Renal cortex interstitium (tissue), 11 donors: ENCODE measurements at regions not wholly inside any gene's neighbourhood (a gene's known extent, or its start where the extent isn't known, plus 50 kb on each side); places are given as distances from the start of the nearest gene placed in this dataset.

Source experiments
- DNase-seq, 11 donors: peaks; one replicate each; pipeline ENCODE4 v3.0.0-alpha.2; 2013; ENCODE audit warnings: low read depth in 9 of 11, low spot score in 4 of 11; ENCODE audit errors: extremely low read depth in 1 of 11

DNA sequence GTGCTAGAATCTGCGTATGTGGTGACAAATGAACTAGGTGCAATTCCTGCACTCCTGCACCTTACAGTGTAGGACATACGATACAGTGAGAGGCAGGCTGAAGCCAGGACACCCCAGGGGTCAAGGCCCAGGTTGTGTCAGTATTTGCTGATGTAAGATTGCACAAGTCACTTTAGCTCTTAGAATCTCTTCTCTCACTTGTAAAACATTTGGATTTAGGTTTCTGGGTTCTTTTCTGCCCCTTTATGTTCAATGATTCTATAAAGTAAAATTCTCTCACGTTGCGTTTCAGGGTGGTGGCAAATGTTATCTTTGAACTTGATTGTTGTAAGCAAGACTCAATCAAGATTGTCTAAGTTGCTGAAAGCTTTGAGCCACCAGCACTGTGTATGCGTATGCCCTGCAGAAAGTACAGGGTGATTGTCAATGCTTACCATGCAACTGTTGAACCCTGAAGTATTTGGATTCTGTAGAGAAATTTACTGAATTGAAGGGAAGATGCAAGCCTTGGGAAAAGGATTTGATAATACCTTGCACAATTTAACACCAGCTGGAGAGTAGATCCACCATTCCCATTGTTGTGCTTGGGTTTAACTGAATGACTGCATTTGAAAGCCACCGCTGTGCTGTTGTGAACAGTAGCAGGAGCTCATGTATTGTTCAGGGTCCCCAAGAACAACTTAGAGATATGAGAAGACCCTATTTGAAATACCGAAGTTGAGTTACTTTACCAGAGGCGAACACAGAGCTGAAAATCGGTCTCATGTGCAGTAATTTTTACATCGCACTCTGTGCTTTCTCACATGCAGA is 106.1 kb upstream of the CITED2 start:
- no peak for DNase-seq

DNA sequence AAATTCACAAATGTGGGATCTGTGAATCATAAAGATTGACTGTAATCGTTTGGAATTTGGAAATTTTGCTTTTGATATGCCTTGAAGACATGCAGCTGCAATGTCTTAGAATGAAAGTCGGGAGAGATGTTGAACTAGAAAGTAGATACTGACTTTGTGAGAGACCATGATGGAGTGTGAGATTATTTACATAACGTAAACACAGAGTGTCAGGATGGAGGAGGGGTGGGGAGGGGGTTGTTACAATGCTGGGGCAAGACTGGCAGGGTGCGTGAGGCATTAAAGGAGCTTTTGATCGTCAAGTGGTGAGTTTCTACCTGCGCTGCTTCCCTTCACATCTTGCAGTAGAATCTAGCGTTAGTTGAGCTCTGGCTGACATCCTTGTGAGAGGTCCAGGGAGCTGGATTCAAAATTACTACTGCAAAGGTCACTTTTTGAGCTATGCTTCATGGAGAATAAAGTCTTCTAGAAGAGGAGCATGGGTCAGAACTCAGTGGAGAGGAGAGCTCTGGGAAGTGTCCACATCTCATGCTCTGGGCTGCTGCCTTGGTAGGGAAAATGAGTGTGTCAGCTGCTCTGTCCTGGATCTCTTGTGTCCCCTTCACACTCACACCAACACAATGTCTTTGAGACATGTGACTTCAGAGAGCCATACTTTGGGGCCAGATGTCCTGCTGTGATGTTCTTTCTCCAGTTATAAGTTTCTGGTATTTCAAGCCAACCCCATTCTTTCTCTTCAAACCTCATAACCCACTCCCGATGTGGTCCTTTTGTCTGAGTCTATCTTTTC is 105.2 kb upstream of the CITED2 start:
- DNase-seq: no peak

DNA sequence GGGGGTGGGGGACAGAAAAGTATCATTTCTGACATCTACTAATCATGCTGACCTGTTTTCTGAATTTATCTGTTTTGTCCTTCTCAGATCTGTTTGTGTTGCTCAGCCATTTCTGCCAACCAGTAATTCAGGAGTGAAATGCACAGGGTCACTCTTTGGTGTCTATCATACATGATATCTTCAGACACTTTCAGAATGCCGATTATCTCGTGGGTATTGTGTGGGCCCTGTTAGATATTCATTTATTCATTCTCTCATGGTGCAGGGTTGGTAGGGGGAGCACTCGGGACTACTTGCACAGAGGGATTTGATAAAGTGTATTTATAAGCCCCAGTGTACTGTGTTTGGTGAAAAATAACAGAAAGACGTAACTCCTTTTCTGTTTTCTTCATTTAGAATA is 101.2 kb upstream of the CITED2 start:
- no peak for DNase-seq

DNA sequence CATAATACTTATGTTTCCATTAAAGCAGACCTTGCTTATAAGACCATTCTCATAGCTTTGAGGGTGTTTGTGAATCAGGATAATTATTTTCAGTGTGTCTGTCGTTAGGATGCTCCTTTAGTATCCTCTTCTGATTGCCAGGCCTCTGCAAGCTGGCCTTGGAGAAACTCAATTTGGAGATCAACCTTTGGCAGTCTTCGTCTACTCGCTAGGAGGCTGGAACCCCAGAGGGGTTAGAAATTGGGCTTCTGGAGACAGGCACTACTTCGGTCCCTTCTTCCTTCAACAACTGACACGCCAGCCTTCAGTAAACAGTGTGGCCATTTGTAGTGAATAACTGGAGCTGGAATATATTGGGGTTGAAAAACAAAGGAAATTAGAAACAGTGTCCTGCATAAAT is 100.8 kb upstream of the CITED2 start:
- no peak for DNase-seq

DNA sequence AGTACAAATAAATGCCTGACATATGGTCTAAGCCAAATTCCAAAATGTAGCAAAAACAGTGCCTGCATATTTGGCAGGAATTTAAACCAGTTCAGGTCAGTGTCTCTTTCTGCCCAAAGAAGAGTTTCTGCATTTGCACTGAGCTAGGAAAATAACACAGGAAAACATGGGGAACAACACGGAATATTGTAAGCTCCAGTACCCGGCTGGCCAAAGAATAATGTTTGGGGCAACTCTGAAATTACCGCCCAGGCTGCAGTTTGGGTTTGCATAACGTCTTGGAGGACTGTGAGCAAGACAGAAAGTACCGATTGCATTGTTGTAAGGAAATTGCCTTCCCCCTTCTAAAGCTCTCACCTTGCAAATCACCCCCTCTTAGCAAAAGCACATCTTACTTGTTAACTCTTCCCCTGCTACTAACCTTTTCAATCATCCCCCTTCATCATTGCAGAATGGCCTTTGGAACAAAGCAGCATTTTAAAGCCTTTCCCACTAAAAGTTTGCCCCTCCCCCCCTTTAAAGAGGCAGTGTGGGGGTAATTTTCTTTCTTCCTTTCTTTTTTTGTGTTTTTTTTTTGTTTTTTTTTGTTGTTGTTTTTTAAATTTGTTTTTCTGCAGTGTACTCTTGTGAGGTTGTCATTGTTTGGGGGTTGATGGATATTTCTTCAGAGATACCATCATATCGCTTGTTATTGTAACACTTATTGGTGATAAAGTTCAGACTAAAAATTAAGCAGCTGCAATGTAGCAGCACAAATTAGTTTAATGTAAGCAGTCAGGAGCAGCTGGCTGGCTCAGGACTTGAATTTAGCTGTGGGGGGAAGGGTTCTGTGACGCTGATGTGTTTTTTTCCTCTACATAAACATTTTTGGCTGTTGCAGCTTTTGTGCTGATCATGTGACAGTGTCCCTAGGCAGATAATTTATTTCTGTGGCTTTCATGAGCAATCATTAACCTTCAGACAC is 100.0 kb upstream of the CITED2 start:
- DNase-seq: peak in 8 of 11 donors; percentile 63 to 88 (median 80)

DNA sequence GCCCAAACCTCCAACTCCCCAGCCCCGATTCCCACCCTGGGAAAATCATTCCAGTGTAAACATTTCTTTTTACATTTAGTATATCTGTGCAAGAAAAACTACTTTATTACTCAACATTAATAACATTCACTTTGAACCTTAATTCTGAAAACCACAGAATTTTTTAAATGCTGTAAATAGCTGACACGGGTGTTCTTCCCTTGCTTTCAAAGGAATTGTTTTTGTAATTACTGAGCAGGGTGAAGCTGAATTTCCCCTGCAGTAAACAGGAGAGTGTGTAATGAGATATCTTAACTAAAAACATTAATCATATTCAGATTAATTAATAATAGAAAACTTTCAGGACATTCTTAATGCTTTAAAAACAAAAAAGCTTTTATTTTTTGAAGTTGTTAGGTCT is 99.3 kb upstream of the CITED2 start:
- DNase-seq: no peak

DNA sequence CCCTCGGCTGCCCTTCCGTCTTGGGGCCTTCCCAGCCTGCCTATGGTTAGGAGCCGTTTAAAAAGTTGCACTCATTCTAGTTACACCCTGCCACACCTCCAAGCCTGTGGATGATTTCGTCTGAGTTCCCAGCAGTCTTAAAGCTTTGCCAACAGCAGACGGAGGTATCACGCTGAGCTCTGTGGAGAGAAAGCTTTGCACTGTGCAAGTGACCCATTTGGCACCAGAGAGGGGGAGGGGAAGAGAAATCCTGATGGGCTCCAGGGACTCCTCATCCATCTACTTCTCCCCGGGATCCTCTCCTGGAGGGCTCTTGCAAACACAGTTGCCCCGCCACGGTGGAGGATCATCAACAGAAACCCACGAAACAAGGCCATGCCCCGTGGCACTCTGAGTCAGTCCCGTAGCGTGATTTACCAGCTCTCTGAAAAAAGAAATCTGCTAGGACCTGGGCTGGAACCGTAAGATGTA is 98.8 kb upstream of the CITED2 start:
- DNase-seq: peak in 1 of 11 donors; percentile 17

DNA sequence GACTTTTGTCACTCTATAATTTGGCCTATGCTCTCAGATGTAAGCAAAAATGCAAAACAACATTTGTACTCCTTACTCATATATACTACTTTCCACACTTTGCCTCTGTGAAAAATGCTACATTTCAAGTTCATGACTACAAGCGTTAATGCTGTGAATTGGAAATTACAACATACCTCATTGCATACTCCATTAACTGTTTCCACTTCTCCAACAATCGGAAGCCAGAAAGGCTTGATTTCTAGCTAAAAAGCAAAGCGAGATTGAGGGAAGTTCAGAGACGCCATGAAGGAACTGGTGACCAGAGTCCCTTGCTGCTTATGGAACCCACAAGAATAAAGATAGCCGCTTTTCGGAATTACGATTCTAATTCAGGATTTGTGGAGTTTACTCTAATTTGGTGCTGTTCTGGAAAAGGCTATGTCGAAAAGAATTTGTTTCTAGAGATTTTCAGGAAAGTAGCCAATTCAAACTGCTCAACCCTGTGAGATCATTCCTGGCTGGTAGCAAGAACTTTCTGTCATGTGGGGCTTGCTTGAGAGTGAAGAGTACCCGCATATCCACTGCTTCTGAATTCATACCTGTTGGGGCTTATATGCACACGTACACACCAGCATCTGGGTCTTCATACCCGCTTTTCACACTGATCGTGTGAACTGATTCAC is 98.0 kb upstream of the CITED2 start:
- DNase-seq: no peak

DNA sequence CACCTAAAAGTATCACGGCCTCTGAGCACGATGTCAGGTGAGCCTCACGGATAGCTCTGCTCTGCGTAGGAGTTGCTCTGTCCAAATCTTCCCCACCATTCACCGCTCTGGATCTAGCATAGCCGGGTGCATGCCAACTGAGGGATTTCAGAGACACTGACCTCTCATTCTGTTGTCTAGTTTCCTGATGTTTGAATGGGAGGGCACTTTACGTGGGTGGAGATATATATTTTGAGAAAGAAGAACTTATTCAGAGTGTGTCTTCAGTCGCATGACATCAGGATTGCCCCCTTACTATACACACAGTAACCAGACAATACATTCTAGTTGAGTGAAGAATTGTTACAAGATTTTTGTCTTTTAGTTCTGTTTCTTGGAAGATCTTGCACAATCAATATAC is 96.5 kb upstream of the CITED2 start:
- DNase-seq: no peak

DNA sequence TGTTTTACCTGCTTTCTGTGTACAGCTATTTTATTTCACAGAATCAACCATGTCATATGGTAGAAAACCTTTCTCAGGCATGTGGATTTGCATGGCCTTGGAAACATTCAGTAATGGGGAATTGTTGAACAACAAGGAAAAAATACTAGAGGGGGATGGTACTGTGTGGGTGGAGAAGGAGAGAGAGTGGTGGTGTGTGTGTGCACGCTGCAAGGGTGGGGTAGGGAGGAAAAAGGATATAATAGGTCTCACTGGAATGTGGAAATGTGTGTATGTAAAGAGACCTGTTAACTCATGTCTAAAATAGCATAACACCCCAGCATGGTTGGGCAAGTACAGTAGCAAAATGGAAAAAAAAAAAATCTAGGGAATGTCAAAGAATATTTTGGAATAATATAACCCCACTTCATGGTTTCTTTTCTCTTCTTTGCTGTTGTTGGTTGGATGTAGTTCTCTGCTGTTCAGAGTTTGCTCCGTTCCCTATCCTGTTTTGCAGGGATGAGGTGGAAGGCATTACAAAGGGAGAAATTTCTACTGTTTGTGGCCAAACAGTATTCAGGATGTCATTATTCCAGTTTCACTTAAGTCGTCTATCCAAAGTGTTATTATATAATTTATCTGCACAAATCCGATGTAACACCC is 93.9 kb upstream of the CITED2 start:
- no peak for DNase-seq

DNA sequence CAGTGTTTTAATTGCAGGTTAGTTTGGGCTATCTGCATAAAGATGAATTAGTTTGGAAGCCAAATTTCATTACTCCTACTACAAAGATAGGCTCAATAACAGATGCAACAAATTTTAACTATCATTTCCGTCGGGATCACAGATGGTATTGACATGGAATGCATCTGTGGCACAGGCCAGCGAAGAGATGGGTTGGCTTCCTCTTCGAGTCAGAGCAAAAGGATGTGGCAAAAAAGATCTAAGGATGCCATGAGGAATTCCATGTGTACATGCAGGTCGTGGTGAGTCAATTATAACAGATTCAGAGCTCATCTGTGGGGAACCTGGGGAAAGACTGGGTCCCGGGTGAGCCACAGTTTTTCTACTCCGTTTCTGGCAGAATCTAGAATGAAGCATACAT is 83.0 kb upstream of the CITED2 start:
- no peak for DNase-seq

DNA sequence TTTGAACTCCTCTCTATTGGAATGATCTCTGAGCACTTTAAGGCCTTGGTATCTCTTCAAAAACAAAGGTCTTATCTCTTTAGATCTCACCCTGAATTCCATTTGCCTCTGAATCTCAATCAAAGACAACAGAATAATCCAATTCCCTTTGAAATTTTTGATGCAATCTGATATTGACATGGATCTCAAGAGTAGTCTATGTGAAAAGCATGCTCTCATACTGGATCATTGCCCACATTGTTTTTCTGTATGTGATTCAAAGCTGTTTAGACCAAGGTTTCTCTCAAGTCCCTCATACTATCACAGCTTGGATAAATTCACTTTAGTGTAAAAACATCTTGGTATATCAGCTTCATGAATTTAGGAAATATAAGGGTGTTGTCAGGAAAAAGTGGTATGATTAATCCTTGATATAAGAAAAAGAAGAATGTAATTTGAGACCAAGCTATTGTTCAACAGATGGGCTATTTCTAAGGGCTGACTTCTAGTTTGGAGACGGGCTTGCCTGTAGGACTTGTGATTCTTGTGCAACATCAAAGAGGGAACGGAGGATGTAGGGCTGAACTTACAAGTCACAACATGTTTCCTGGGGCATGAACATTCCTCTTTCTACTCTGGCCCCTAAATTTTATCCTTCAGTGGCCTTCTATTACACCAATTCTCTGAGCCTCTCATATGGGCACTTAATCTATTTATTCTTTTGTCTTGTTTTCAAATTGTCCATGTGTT is 77.9 kb upstream of the CITED2 start:
- DNase-seq: no peak

DNA sequence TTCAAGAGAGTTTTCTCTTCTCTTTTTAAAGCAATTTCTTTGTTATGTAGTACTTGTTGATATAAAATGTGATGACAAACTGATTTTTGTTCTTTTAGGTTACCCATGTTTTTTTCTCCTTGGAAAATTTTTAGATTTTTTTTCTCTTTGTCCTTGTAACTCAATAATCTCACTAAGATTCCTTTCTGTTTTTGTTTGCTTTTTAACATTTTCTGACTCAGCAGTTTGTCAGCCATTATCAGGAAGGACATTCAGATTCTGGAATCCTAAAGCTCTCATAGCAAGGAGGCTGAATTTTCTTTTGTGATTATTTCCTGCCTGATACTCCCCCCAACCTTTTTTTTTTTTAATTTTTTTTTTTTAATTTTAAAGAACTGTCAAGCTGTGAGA is 75.2 kb upstream of the CITED2 start:
- DNase-seq: no peak

DNA sequence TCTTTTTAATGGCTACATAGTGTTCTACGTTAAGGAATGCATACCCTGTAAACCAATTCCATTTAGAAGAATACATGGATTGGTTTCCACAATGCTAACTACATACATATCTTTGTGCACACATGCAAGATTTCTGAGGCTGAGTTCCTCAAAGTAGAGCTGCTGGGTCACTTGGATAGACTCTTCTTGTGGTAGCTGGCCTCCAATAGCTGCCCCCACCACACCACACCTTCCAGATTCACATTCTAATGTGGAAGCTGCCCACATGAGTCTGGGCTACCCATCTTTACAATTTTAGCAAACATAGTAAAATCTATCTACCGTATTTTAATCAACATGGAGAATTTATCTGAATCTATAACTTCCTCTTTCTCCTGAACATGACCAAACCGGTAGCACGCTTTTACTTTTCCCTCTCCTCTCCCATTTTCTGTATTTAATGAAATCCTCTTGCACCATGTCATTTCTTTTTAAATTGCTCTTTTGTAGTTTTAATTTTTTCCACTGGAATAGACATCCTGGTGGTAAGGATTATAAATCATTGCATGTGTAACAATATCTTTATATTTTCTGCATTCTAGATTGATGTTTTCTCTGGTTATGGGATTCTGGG is 74.7 kb upstream of the CITED2 start:
- DNase-seq: no peak

DNA sequence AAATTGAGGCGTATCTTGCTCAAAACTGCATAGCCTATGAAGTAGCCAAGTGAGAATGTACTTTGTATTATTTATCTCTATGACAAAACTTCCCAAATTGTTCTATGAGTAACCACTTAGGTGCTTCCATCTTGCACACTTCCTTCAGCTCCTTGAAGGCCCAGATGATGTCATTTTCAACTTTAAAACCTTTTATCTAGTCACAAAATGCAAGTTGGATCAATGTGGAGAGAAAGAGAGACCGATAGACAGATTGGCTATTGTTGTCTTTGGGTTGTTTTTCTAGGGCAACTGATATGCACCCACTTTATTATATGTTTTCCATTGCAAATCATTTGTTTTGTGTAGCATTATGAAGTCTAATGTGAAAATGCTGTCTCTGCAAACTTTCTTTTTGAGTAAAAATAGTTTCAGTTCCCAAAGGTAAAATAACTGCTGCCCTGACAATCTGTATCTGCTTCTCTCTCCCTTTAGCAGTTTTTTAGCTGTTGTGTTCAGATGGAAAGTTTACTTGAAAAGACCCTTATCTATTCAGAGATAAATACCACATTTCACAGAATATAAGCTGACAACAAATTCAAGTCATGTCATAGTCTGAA is 73.7 kb upstream of the CITED2 start:
- DNase-seq: no peak

DNA sequence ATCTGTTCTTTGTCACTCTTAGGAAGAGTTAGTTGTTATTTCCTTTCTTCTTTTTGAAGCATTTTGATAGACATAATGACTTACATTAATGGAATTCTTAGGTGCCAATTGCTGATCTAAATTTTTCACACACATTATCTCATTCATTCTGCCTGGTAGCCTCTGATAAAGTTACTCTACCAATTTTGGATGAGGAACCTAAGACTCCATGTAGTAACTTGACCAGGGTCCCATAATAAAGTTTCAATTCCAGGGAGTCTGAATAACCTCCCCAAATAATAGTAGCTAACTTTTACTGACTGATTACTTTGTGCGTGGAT is 73.2 kb upstream of the CITED2 start:
- no peak for DNase-seq
